ENCODE measurements at regions not wholly inside any gene's neighbourhood (a gene's known extent, or its start where the extent isn't known, plus 50 kb on each side); places are given as distances from the start of the nearest gene placed in this dataset.

DNA sequence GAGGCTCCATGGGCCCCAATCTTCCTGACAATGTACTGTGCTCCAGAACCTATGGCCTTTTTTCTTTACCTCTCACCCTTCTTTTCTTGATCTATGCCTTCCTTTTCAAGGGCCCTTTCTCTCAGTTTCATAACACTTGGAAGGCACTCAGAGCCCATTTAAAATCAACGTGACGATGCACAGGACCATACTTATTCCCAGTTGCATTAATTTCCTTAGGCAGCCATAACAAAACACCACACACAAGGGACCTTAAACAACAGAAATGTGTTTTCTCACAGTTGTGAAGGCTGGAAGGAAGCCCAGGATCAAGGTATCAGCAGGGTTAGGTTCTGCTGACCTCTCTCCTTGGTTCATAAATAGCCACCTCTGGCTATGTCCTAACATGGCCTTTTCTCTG lies 414.0 kb upstream of the TNP1 start:
- Histone ChIP-seq H3K4me3 (ENCODE audit: low read length) (no peak overlapping the region), H2AFZ (ENCODE audit: low read depth, low read length) (no peak overlapping the region), H3K4me1 (ENCODE audit: insufficient read depth, low read length) (peaks cover 17% of the 10 kb centered on the region), H3K9me3 (ENCODE audit: low read length) (no peaks in the 10 kb centered on the region), H3K36me3 (ENCODE audit: insufficient read depth, low read length) (no peaks in the 10 kb centered on the region), H3K27me3 (ENCODE audit: insufficient read depth, low read length) (no peaks in the 10 kb centered on the region)

DNA sequence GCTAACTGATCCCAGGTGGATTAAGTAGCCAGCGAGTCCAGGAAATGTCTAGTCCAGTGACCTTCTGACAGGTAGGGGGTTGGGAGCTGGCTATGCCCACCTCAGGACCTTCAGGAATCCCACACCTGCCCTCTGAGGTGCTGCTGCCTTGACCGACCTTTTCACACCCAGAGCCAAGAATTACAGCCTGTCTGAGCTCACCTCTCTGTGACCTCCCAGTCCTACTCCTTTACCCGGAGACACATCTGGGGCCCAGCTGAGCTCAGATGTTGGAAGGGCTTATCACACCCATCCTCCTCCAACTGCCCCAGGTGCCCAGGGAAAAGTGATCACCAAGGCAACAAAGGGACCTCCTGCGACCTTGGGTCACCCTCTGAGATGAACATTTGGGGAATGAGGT lies 413.3 kb upstream of the TNP1 start:
- Histone ChIP-seq H3K4me3 (ENCODE audit: low read length) (no peak overlapping the region), H2AFZ (ENCODE audit: low read depth, low read length) (no peak overlapping the region), H3K9me3 (ENCODE audit: low read length) (no peaks in the 10 kb centered on the region), H3K36me3 (ENCODE audit: insufficient read depth, low read length) (no peaks in the 10 kb centered on the region), H3K4me1 (ENCODE audit: insufficient read depth, low read length) (peaks cover 17% of the 10 kb centered on the region), H3K27me3 (ENCODE audit: insufficient read depth, low read length) (no peaks in the 10 kb centered on the region)

DNA sequence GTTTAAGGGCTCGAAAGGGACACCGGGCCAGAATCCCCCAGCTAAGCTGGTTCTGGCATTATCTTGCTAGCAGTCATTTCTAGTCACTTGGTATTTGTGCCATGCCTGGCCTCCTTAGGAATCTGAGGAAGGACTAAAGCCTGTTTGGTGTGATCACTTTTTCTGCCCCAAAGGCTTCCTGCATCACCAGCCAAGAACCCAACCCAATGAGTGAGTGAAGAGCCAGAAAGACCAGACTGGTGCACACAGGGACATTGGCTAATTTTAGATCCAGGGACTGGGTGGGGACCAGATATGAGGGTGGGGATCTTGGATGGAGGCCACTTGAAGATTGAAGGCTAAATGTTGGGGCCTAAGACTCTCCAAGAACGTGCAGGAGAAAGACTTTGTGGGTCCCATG lies 411.9 kb upstream of the TNP1 start:
- H3K36me3 ChIP-seq (ENCODE audit: insufficient read depth, low read length), result no peaks in the 10 kb centered on the region
- no peaks in the 10 kb centered on the region for H3K27me3 ChIP-seq (ENCODE audit: insufficient read depth, low read length)

DNA sequence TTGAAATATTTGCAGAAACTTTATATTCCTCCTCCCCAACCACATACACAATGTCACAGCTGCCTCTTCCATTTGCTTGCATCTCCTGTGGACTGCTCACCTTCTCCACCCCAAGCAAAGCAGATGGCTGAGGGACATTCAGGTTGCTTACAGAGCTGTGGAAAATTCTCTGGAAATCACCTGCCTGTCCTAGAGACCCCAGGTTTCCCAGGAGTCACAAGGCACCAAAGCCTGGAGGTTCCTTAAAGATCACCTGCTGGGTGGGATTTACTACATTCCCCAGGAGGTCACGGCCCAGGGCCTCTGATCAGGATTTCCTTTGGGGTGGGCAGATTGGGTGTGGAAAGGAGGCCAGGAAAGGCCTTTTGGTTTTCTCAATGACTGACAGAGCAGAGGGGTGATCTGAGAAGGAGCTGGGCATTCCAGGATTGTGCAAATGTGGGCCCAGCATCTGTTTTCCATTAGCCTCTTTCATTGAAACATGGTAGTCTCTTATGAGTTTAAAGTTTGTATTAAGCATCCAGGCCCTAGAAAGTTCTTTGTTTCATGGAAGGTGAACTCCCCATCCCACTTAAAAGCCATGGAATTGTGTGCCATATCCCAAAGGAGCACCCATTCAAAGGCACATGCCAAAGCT lies 410.7 kb upstream of the TNP1 start:
- Histone ChIP-seq H3K36me3 (ENCODE audit: insufficient read depth, low read length) (no peaks in the 10 kb centered on the region), H3K4me1 (ENCODE audit: insufficient read depth, low read length) (peaks cover 17% of the 10 kb centered on the region), H2AFZ (ENCODE audit: low read depth, low read length) (no peak overlapping the region), H3K4me3 (ENCODE audit: low read length) (no peak overlapping the region), H3K9me3 (ENCODE audit: low read length) (peaks cover 2% of the 10 kb centered on the region), H3K27me3 (ENCODE audit: insufficient read depth, low read length) (no peaks in the 10 kb centered on the region)

More for the DNA sequence above, 411.9 kb upstream of the TNP1 start:
- Histone ChIP-seq H3K9me3 (ENCODE audit: low read length) (no peaks in the 10 kb centered on the region), H3K4me1 (ENCODE audit: insufficient read depth, low read length) (peaks cover 17% of the 10 kb centered on the region), H3K4me3 (ENCODE audit: low read length) (no peak overlapping the region), H2AFZ (ENCODE audit: low read depth, low read length) (no peak overlapping the region)

DNA sequence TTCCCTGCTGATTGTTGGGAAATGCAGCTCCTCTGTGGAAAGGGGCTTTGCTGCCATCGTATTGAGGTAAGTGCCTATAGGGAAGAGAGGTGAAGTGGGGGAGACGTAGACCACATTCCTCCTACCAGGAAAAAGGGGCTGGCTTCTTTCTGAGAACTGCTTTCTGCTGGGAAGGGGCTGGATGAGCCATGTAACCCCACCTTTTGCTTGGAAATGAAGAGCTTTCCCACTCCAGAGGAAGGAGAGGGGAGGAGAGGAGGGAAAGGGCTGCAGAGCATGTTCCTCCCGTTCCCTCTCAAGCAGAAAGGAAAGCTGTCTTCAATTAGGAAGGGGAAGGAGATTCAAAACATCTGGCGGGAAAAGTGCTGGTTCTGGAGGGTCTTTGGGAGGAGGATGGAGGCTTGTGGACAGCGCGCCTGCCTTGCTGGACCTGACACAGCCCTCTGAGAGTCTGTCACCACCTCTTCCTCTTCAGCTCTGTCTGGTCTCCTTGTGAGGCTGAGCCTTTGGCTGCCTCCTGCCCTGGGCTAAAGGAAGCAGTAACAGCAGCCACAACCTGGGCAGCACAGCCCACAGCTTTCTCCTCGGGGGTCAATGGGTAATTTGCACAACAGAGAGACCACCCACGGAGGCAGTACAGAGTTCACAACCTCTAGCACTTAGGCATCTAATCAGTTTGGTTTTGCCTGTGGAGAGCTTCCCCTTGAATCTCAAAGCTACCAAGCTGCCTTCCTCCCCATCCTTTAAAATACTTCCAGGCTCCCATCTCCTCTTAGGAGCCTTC lies 410.0 kb upstream of the TNP1 start:
- H3K27me3 ChIP-seq (ENCODE audit: insufficient read depth, low read length), result no peaks in the 10 kb centered on the region

DNA sequence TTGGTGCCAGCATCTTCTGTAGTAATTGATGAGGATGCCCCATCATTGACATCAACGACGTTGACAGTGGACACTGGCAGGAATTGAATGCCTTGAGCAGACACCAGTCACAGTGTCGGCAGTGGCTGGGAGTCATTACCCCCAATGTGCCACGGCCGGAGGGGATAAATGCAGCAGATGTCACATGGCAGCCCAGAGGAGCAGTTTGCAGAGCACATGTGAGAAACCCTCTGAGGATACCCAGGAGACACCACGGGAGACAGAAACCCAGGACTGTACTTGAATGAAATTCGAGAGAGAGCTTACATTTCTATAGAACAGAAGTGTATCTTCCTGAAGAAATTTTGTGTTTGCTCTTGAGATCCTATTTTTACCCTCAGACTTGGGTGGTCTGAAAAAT lies 409.1 kb upstream of the TNP1 start:
- no peaks in the 10 kb centered on the region for H3K36me3 ChIP-seq (ENCODE audit: insufficient read depth, low read length)
- peaks cover 2% of the 10 kb centered on the region for H3K9me3 ChIP-seq (ENCODE audit: low read length)
- H3K27me3 ChIP-seq (ENCODE audit: insufficient read depth, low read length), result no peaks in the 10 kb centered on the region
- H2AFZ ChIP-seq (ENCODE audit: low read depth, low read length), result no peak overlapping the region
- no peak overlapping the region for H3K4me3 ChIP-seq (ENCODE audit: low read length)
- H3K4me1 ChIP-seq (ENCODE audit: insufficient read depth, low read length), result peaks cover 17% of the 10 kb centered on the region

More for the DNA sequence above, 410.0 kb upstream of the TNP1 start:
- H3K36me3 ChIP-seq (ENCODE audit: insufficient read depth, low read length), result no peaks in the 10 kb centered on the region
- H2AFZ ChIP-seq (ENCODE audit: low read depth, low read length), result no peak overlapping the region
- H3K4me1 ChIP-seq (ENCODE audit: insufficient read depth, low read length), result peaks cover 17% of the 10 kb centered on the region
- no peak overlapping the region for H3K4me3 ChIP-seq (ENCODE audit: low read length)
- peaks cover 2% of the 10 kb centered on the region for H3K9me3 ChIP-seq (ENCODE audit: low read length)

DNA sequence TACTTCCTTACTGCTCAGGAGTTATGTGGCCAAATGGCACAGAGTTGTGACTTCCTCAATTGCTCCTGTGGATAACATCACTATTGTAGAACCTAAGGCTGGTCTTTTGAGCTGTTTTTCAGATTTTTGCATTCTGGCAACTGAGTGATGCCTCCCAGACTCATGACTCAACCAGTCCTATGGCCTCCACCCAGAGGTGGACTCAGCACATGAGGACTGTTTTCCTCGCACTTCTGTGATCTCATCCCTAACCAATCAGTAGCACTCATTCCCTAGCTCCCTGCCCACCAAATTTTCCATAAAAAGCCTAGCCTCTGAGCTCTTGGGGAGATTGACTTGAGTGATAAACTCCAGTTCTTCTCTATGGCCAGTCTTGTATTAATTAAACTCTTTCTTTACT lies 407.9 kb upstream of the TNP1 start:
- H3K36me3 ChIP-seq (ENCODE audit: insufficient read depth, low read length), result no peaks in the 10 kb centered on the region
- peaks cover 17% of the 10 kb centered on the region for H3K4me1 ChIP-seq (ENCODE audit: insufficient read depth, low read length)
- H3K9me3 ChIP-seq (ENCODE audit: low read length), result peaks cover 2% of the 10 kb centered on the region
- H3K4me3 ChIP-seq (ENCODE audit: low read length), result no peak overlapping the region
- no peaks in the 10 kb centered on the region for H3K27me3 ChIP-seq (ENCODE audit: insufficient read depth, low read length)
- H2AFZ ChIP-seq (ENCODE audit: low read depth, low read length), result no peak overlapping the region

DNA sequence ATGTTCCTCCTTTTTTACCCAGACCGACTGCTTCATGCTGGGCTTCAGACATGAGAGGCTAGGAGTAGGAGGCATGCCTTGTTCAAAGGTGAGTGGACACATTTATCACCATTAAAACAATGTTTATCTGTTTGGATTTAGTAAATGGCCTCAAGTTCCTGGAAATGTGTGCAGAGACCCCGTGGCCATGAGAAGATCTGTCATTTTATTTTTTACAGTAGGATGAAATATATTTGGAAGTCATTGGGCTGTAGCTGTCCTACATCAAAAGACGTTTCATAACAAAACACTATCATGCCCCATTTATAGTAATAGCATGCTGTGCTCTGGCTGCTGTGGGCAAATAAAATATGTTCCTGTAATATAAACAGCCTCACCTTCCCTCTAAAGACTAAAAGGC lies 403.9 kb upstream of the TNP1 start:
- H3K4me3 ChIP-seq (ENCODE audit: low read length), result no peak overlapping the region
- H3K27me3 ChIP-seq (ENCODE audit: insufficient read depth, low read length), result no peaks in the 10 kb centered on the region
- H3K4me1 ChIP-seq (ENCODE audit: insufficient read depth, low read length), result no peaks in the 10 kb centered on the region
- no peak overlapping the region for H2AFZ ChIP-seq (ENCODE audit: low read depth, low read length)
- H3K9me3 ChIP-seq (ENCODE audit: low read length), result peaks cover 2% of the 10 kb centered on the region
- H3K36me3 ChIP-seq (ENCODE audit: insufficient read depth, low read length), result no peaks in the 10 kb centered on the region

DNA sequence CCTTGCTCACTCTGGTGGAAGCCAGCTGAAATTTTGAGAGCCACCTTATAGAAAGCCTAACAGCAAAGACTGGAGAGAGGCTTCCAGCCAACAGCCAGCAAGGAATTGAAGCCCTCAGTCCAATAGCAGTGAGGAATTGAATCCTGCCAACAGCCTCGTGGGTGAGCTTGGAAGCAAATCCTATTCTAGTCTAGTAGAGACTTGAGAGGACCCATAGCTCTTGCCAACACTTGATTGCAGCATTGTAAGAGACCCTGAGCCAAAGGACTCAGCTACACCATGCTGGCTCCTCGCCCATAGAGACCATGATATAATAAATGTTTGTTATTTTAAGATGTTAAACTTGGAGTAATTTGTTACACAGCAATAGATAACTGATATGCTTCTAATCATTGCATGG lies 403.0 kb upstream of the TNP1 start:
- Histone ChIP-seq H3K36me3 (ENCODE audit: insufficient read depth, low read length) (no peaks in the 10 kb centered on the region), H2AFZ (ENCODE audit: low read depth, low read length) (no peak overlapping the region), H3K4me3 (ENCODE audit: low read length) (no peak overlapping the region), H3K4me1 (ENCODE audit: insufficient read depth, low read length) (no peaks in the 10 kb centered on the region), H3K9me3 (ENCODE audit: low read length) (peaks cover 2% of the 10 kb centered on the region), H3K27me3 (ENCODE audit: insufficient read depth, low read length) (no peaks in the 10 kb centered on the region)

DNA sequence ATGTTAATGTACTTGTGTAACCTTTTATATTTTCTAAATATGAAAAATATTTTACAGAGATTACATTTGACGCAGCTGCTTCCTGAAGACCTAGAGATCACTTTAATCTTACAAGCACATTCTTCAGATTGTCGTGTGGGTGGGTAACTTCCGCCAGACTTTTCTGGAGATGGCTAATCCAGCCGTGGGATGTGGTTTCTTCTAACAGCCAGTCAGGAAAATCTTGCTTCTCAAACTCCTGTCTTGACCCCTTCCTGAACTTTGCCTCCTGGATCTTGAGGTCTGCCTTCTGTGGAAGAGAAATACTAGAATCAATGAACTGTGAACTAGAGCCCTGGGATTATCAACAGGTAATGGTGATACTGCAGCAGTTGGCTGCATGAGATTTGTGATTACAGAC lies 401.6 kb upstream of the TNP1 start:
- Histone ChIP-seq H3K27me3 (ENCODE audit: insufficient read depth, low read length) (no peaks in the 10 kb centered on the region), H3K4me1 (ENCODE audit: insufficient read depth, low read length) (no peaks in the 10 kb centered on the region), H3K9me3 (ENCODE audit: low read length) (peaks cover 1% of the 10 kb centered on the region), H3K4me3 (ENCODE audit: low read length) (no peak overlapping the region), H3K36me3 (ENCODE audit: insufficient read depth, low read length) (no peaks in the 10 kb centered on the region), H2AFZ (ENCODE audit: low read depth, low read length) (no peak overlapping the region)

DNA sequence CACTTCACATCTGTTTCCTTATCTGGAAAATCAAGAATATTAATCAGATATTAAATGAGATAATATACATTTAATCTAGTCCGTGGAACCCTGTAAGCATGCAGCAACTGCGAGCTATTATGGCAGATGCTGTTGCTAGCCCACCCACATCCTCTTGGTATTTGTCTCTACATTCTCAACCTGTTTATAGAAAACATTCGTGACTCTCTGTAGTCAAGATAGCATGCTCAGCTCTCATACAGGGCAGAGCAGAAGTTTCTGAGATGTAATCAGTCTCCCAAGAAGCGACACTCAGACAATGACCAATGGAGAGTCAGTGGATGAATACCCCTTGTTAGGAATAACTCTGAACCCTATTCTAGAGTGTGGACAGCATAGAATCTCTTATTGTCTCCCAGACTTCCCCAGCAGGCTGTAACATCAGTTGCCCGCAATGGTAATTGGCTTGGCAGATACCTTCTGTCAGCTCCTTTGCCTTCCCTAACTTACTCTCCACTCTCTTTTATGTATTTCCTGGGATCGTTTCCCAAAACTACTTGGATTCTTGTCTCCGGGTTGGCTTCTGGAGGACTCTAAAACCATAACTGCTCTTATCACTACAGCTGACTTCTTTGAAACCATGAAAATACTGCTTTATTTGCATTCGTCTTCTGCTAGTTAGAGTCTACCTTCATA lies 400.7 kb upstream of the TNP1 start:
- no peak overlapping the region for H2AFZ ChIP-seq (ENCODE audit: low read depth, low read length)
- no peaks in the 10 kb centered on the region for H3K27me3 ChIP-seq (ENCODE audit: insufficient read depth, low read length)
- H3K36me3 ChIP-seq (ENCODE audit: insufficient read depth, low read length), result no peaks in the 10 kb centered on the region
- H3K4me1 ChIP-seq (ENCODE audit: insufficient read depth, low read length), result no peaks in the 10 kb centered on the region
- H3K9me3 ChIP-seq (ENCODE audit: low read length), result no peaks in the 10 kb centered on the region
- no peak overlapping the region for H3K4me3 ChIP-seq (ENCODE audit: low read length)

DNA sequence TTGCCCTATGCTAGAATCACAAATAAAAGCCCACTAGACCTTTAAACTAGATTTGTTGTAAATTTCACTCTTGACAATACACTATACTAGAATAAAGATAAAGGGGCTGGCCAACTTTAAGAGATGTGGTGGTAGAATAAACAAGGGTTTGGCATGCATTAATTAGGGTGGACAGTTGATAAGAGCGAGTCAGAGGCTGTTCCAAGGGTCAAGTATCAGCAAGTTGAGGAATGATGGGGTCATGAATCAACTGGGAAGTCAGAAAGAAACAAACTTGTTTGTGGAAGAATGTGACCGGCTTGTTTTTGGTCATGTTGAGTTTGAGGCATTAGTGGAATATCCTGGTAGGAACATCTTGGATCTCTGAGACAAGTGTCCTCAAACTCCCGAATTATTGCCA lies 398.3 kb upstream of the TNP1 start:
- H3K36me3 ChIP-seq (ENCODE audit: insufficient read depth, low read length), result no peaks in the 10 kb centered on the region

DNA sequence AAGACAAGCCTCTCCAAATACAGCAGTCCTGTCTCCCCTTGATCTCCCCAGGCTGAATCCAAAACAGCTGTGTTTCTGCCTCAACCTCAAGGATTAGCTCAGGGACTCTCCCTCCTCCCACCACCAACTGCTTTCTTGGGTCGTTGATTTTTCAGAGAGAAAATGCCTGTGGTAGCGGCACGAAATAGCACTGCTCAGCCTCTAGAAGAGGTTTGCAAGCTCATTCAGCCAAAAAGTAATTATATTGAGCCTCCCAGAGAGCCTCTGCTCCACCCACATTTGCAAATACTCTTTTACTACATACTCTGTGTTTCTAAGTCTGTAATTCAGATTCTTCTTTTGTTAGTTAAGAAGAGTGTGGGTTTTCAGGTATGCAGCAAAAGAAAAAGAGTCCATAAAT lies 396.4 kb upstream of the TNP1 start:
- H3K27me3 ChIP-seq (ENCODE audit: insufficient read depth, low read length), result no peaks in the 10 kb centered on the region
- H3K36me3 ChIP-seq (ENCODE audit: insufficient read depth, low read length), result no peaks in the 10 kb centered on the region
- H3K9me3 ChIP-seq (ENCODE audit: low read length), result no peaks in the 10 kb centered on the region
- no peaks in the 10 kb centered on the region for H3K4me1 ChIP-seq (ENCODE audit: insufficient read depth, low read length)
- H2AFZ ChIP-seq (ENCODE audit: low read depth, low read length), result no peak overlapping the region
- H3K4me3 ChIP-seq (ENCODE audit: low read length), result no peak overlapping the region

More for the DNA sequence above, 398.3 kb upstream of the TNP1 start:
- Histone ChIP-seq H3K4me1 (ENCODE audit: insufficient read depth, low read length) (no peaks in the 10 kb centered on the region), H2AFZ (ENCODE audit: low read depth, low read length) (no peak overlapping the region), H3K9me3 (ENCODE audit: low read length) (no peaks in the 10 kb centered on the region), H3K27me3 (ENCODE audit: insufficient read depth, low read length) (no peaks in the 10 kb centered on the region), H3K4me3 (ENCODE audit: low read length) (no peak overlapping the region)
